Vagina (tissue), 2 donors: ENCODE measurements at regions not wholly inside any gene's neighbourhood (a gene's known extent, or its start where the extent isn't known, plus 50 kb on each side); places are given as distances from the start of the nearest gene placed in this dataset.

Experiments used
- CTCF ChIP-seq, 3 experiments: fragments of 450-650 bp in 2 of 3; fragments of 200-600 bp in 1 of 3; sonication (generic) in 1 of 3; IDR thresholded peaks; one replicate each; pipeline ENCODE4 v1.5.1; 2017 to 2019; ENCODE audit warnings: antibody characterized with exemption in 3 of 3, mild to moderate bottlenecking in 2 of 3, moderate library complexity in 2 of 3
- POLR2A ChIP-seq, 2 donors: fragments of 450-650 bp; IDR thresholded peaks; one replicate each; pipeline ENCODE4 v1.6.1; 2017; ENCODE audit warnings: antibody characterized with exemption in 2 of 2, mild to moderate bottlenecking in 2 of 2, moderate library complexity in 2 of 2
- POLR2AphosphoS5 ChIP-seq, 2 donors: sonication (generic); formaldehyde crosslinking; IDR thresholded peaks; one replicate each; pipeline ENCODE4 v1.9.0; 2017; ENCODE audit warnings: antibody characterized with exemption in 2 of 2, mild to moderate bottlenecking in 2 of 2, low read depth in 1 of 2; ENCODE audit not compliant: insufficient read depth in 1 of 2

GRCh38 chr17:13885550-13885949 lies 183.8 kb upstream of the COX10 start:
- no peak for TF ChIP-seq POLR2A (IDR thresholded peaks at IDR 0.05)
- TF ChIP-seq POLR2AphosphoS5 (IDR thresholded peaks at IDR 0.05; ENCODE audit: insufficient read depth in 1 of 2, low read depth in 1 of 2), result no peak
- no peak for TF ChIP-seq CTCF (IDR thresholded peaks at IDR 0.05)
